Left forelimb (tissue), 1 donor: ENCODE measurements at regions not wholly inside any gene's neighbourhood (a gene's known extent, or its start where the extent isn't known, plus 50 kb on each side); places are given as distances from the start of the nearest gene placed in this dataset.

Source experiments
- DNase-seq: peaks from one replicate; pipeline ENCODE4 v3.0.0-alpha.2; 2018; ENCODE audit warnings: low spot score

- DNase-seq, result no peak
Measured at GRCh38 chr2:41400088-41400665, 647.6 kb upstream of the PKDCC start.

- DNase-seq, result no peak
Measured at GRCh38 chr2:41405441-41405840, 642.4 kb upstream of the PKDCC start.

DNA sequence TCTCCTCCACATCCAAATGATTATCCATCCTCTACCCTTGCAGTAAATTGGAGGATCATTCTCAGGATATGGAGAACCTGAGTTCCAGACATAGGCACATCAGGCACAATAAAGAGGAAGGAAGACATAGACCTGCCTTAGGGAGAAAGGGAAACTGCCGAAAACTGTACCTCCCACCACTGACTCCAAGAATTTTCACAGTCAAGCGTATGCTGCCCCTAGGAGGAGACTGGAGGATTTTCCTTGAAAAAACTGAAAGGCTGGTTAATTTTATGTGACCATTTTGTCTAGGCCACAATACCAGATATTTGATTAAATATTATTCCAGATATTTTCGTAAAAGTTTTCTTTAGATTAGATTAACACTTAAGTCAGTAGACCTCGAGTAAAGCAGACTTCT lies 638.5 kb upstream of the PKDCC start:
- DNase-seq, result no peak

GRCh38 chr2:41410011-41410410 lies 637.8 kb upstream of the PKDCC start:
- DNase-seq, result no peak

GRCh38 chr2:41413813-41414485 lies 633.9 kb upstream of the PKDCC start:
- DNase-seq, result no peak

DNA sequence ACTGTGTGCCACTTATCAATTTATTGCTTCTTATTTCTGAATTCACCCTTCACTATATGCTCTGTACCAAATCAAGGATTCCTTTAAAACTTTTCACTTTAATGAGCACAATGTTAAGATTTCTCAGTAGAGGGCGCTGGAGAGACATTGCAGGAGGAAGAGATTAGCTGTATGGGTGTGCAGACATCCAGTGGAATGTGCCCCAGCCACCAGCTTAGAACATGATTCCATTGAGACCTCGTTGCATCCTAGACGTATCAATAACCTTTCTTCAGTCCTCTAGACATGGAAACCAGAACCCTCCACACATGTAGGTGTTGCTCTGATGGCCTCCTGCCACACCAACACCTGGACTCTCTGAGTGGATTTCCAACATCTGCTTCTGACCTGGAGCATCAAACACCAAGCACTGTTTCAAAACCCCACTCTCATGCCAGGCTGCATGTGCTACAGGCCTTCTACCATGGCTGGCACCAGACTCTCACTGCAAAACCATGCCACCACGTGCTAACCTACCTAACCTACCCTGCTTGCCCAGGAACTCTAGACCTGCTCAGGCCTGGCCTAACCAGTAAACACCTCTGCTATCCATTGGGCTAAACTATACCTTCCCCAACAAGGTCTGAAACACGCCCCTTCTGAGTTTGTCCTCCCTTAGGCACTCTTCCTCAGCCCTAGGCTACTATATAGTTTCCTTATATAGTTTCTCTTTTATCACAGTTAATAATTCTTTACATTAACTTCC lies 633.2 kb upstream of the PKDCC start:
- DNase-seq, result no peak

- DNase-seq, result no peak
Measured at GRCh38 chr2:41417511-41417910, 630.3 kb upstream of the PKDCC start.

DNA sequence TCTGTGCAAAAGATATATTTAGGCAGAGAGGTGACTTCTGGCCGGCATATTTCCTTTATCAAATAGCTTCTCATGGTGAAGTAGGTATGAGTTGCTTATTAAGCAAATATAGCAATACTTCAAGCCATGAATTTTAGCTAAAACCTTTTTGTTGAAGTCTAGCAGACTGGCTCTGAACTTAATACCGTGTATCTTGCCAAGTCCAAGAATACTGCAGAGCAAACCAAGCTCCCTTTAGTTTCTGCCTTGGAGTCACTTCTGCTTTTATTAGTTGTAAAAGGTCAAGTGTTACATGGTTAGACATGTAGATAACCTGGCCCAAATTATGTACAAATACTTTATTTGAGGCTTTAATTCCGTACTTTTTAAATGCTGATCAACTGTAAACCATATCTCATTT lies 627.6 kb upstream of the PKDCC start:
- DNase-seq, result no peak

DNA sequence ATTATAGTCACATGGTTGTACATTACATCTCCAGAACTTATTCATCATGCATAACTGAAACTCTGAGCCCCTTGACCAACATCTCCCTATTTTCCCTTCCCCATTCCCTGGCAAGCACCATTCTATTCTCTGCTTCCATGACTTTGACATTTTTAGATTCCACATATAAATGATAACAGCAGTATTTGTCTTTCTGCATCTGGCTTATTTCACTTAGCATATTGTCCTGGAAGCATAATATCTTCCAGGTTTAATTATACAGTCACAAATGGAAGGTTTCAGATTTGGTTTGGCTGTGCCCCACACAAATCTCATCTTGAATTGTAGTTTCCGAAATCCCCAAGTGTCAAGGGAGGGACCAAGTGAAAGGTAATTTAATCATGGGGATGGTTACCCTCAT lies 626.9 kb upstream of the PKDCC start:
- no peak for DNase-seq

DNA sequence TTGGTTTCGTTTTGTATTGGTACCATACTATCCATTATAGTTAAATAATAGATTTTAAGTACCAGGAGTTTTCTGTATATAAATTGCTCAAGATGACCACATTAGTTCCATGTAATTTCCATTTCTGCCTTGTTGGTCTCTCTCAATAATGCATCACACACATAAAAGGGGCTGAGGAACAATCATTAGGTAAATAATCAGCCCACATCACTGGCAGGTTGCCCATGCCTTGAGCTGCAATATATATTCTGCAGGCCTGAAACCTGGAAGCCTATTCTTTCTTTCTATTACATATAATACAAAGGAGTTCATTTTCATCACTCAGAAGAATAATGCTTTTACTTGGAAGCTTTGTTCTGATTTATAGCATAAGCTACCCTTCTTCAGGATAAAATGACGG lies 616.1 kb upstream of the PKDCC start:
- no peak for DNase-seq

- DNase-seq, result no peak
Measured at GRCh38 chr2:41432459-41432858, 615.4 kb upstream of the PKDCC start.

DNA sequence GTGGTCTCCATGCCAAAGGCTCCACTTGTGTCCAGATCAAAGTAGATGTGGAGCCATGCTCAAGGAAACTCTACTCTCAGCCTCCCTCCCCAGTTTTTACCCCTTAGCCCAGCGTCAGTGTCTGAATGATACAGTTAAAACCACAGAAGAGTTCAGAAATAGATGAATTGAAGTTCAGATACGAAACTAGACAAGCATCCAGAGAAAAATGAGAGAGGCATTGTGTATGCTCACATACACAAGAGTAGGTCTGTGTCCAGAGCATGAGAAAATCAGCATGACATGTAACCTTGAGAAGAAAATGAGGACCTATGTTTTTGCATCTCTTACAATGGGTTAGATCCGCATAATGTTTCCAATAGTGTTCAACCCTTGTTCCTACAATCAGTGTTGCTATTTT lies 612.8 kb upstream of the PKDCC start:
- no peak for DNase-seq

GRCh38 chr2:41441958-41442357 lies 605.9 kb upstream of the PKDCC start:
- DNase-seq, result no peak

GRCh38 chr2:41445865-41446264 lies 602.0 kb upstream of the PKDCC start:
- no peak for DNase-seq

DNA sequence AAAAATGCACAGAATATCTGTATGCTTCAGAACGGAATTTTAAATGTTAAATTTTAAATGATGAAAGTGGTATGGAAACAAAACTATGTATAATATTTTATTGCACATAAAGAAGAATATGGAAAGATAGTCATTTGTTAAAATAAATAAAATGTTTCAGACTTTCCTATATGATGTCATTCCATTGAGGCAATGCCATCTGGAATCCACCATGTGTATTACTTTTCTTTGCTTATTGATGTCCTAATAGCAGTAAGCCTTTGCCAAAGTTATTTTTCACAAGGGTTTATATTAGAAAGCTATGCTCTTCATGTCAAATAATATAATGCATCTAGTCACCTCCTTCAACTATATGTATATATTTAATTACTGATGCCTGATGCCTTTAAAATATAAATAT lies 601.6 kb upstream of the PKDCC start:
- DNase-seq, result no peak

GRCh38 chr2:41448221-41448620 lies 599.6 kb upstream of the PKDCC start:
- no peak for DNase-seq

GRCh38 chr2:41457026-41457425 lies 590.8 kb upstream of the PKDCC start:
- DNase-seq, result no peak

DNA sequence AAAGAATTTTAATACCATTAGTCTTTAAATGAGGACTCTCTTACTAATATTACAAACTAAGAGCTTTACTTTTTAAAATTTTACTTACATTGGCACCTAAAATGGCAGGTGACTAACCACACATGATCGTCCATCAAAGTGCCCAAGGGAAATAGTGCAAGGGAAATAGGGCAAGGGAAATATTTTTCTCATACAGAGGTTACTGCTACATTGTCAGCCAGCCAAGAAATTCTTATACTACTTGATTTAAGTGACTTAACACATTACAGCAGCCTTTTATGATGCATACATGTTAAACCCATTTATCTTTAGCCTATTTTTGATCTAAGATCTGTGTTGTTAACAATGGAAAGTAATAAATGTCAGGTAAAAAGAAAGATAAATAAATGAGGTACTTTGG lies 587.2 kb upstream of the PKDCC start:
- DNase-seq, result no peak

DNA sequence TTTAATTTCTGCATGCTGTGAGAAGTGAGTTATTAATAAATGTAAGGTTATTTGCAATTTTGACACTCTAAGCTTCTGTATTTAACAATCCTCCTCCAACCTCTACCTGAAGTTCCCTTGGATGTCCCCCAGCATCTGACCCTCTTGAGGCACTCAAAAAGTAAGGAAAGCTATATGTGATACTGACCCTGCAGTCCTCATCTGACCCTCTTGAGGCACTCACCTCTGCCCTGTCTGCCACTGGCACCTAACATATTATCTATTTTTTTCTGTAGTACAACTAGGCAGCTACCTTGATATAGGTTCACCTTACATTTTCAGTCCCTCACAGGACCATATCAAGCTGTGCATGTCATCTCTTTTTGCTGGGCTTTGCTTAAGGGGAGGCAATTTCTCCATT lies 583.4 kb upstream of the PKDCC start:
- DNase-seq, result no peak

DNA sequence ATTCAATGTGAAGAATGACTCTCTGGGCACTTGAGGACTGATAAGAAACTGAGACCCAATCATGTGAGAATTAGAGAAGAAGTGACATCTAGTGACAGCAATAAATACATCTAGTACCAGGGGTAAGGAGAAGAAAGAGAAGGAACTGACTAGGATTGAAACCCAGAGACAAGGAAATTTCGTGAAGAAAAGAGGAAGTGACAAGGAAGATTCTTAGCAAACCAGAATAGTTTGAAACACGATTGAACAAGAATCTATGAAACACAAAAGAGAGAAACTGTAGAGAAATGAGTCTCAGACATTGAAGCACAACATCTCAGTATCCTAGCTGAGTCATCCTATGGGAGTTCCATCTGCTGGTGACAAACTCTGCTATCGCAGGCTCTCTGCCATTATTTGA lies 571.9 kb upstream of the PKDCC start:
- no peak for DNase-seq

DNA sequence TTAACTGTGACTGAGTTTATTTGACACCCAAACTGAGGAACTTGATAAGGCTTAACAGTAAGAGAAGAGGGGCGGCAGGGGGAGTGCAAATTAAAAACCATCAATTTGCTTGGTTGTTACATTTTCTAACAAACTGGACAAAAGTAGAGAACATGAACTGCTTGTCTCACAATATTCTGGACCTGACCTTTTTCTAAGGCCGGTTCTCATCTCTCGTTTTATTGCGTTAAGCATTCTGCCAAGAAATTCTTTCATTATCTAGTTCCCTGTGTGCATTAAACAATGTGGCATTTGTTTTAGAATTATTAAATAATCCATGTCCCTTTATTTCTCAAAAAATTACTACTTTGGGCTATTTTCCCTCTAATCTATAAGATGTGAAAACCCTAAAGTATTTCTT lies 565.2 kb upstream of the PKDCC start:
- DNase-seq, result no peak

GRCh38 chr2:41483226-41483625 lies 564.6 kb upstream of the PKDCC start:
- DNase-seq, result no peak

GRCh38 chr2:41483982-41484857 lies 563.6 kb upstream of the PKDCC start:
- DNase-seq, result no peak
